RWPE2 (cell line): ENCODE measurements at regions not wholly inside any gene's neighbourhood (a gene's known extent, or its start where the extent isn't known, plus 50 kb on each side); places are given as distances from the start of the nearest gene placed in this dataset.

Source experiments
- ATAC-seq: fragments of 200-7000 bp; cut with Tn5 transposase; 3 replicates; pipeline ENCODE4 v1.9.1; 2021; ENCODE audit warnings: low read depth
- DNase-seq: peaks from one replicate; pipeline ENCODE4 v3.0.0-alpha.2; 2020; ENCODE audit warnings: low spot score
- H3K27ac ChIP-seq: fragments of 450-650 bp; 2 replicates; pipeline ENCODE4 v1.5.1; 2017; ENCODE audit warnings: mild to moderate bottlenecking; ENCODE audit not compliant: poor library complexity, severe bottlenecking
- H3K27me3 ChIP-seq: fragments of 250-450 bp; sonication (Bioruptor Pico); 2 replicates; pipeline ENCODE4 v1.5.1; 2021; ENCODE audit warnings: mild to moderate bottlenecking, moderate library complexity; ENCODE audit not compliant: insufficient read depth, poor library complexity, severe bottlenecking
- H3K36me3 ChIP-seq: fragments of 250-450 bp; sonication (Bioruptor Pico); 2 replicates; pipeline ENCODE4 v1.5.1; 2020; ENCODE audit warnings: low read depth, mild to moderate bottlenecking, moderate library complexity
- H3K4me1 ChIP-seq: fragments of 250-450 bp; sonication (Bioruptor Pico); 2 replicates; pipeline ENCODE4 v1.5.1; 2021; ENCODE audit warnings: mild to moderate bottlenecking, moderate library complexity; ENCODE audit not compliant: insufficient read depth, poor library complexity, severe bottlenecking
- H3K4me3 ChIP-seq: fragments of 250-450 bp; sonication (Bioruptor Pico); 2 replicates; pipeline ENCODE4 v1.5.1; 2021; ENCODE audit warnings: mild to moderate bottlenecking, moderate library complexity; ENCODE audit not compliant: severe bottlenecking
- H3K9me3 ChIP-seq: fragments of 250-450 bp; sonication (Bioruptor Pico); 2 replicates; pipeline ENCODE4 v1.5.1; 2021; ENCODE audit warnings: mild to moderate bottlenecking, moderate library complexity; ENCODE audit not compliant: severe bottlenecking
- TF ChIP-seq, protein P1 (sequence below): fragments of 450-650 bp; IDR thresholded peaks from one replicate; pipeline ENCODE4 v1.5.1; 2017; ENCODE audit warnings: mild to moderate bottlenecking, moderate library complexity; ENCODE audit not compliant: poor library complexity, severe bottlenecking

- no peaks in the 10 kb centered on the region for H3K4me1 ChIP-seq
- TF ChIP-seq, protein P1, sequence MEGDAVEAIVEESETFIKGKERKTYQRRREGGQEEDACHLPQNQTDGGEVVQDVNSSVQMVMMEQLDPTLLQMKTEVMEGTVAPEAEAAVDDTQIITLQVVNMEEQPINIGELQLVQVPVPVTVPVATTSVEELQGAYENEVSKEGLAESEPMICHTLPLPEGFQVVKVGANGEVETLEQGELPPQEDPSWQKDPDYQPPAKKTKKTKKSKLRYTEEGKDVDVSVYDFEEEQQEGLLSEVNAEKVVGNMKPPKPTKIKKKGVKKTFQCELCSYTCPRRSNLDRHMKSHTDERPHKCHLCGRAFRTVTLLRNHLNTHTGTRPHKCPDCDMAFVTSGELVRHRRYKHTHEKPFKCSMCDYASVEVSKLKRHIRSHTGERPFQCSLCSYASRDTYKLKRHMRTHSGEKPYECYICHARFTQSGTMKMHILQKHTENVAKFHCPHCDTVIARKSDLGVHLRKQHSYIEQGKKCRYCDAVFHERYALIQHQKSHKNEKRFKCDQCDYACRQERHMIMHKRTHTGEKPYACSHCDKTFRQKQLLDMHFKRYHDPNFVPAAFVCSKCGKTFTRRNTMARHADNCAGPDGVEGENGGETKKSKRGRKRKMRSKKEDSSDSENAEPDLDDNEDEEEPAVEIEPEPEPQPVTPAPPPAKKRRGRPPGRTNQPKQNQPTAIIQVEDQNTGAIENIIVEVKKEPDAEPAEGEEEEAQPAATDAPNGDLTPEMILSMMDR: no peak
- no peaks in the 10 kb centered on the region for H3K9me3 ChIP-seq
- H3K36me3 ChIP-seq: no peaks in the 10 kb centered on the region
- no peak overlapping the region for H3K4me3 ChIP-seq
- ATAC-seq (no peak), DNase-seq (no peak)
- H3K27me3 ChIP-seq: no peaks in the 10 kb centered on the region
- H3K27ac ChIP-seq: no peak overlapping the region
Measured at GRCh38 chrX:106356580-106356979, 188.5 kb downstream of the PWWP3B start.

DNA sequence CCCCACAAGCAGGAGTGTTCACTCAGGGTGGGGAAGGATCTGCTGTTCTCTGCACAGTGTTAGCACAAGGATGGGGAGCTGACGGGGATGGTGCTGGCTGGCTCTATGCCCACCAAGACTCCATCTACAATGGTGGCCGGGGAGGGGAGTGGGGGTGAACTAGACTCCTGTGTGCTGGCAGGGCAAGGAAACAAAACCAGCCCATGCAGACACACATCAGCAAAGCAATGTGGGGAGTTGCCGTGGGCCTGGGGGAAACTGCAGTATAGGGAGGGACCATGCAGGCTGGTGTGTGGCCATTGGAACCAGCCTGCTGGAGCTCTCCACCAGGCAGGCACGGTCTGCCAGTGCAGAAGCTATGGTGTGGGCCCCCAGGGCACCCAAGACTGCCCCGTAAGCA, 195.1 kb downstream of the PWWP3B start:
- TF ChIP-seq, protein P1: no peak
- Histone ChIP-seq H3K27me3 (no peaks in the 10 kb centered on the region), H3K27ac (no peak overlapping the region), H3K36me3 (no peaks in the 10 kb centered on the region), H3K4me3 (no peak overlapping the region), H3K9me3 (no peaks in the 10 kb centered on the region), H3K4me1 (no peaks in the 10 kb centered on the region)
- ATAC-seq (no peak), DNase-seq (no peak)

DNA sequence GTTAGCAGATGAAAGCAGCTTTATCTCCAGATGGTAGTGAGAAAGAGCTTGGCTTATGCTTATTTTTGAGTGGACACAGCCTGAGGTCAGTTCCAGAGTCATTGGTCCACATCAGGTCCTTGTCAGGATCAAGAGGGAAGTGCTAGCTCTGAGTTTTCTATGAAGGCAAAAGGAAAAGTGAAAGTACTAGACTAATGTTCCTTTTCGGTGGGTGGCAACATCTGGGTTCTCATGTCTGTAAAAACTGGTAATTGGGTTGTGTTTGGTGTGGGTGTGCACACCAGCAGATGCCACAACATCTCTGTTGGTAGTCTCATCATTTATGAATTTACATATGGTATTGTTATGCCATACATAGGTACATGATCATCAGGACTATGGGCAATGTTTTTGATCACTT, 210.5 kb downstream of the PWWP3B start:
- Histone ChIP-seq H3K27me3 (no peaks in the 10 kb centered on the region), H3K4me3 (no peak overlapping the region), H3K36me3 (no peaks in the 10 kb centered on the region), H3K4me1 (no peaks in the 10 kb centered on the region), H3K27ac (no peak overlapping the region), H3K9me3 (no peaks in the 10 kb centered on the region)
- DNase-seq: no peak
- no peak for ATAC-seq
- TF ChIP-seq, protein P1: no peak

- Histone ChIP-seq H3K27me3 (no peaks in the 10 kb centered on the region), H3K36me3 (no peaks in the 10 kb centered on the region), H3K4me3 (no peak overlapping the region), H3K4me1 (no peaks in the 10 kb centered on the region), H3K9me3 (no peaks in the 10 kb centered on the region), H3K27ac (no peak overlapping the region)
- TF ChIP-seq, protein P1: no peak
- DNase-seq (no peak), ATAC-seq (no peak)
Measured at GRCh38 chrX:106391284-106391911, 220.4 kb upstream of the RADX start.

GRCh38 chrX:106392346-106392745, 219.4 kb upstream of the RADX start:
- Histone ChIP-seq H3K4me1 (no peaks in the 10 kb centered on the region), H3K27me3 (no peaks in the 10 kb centered on the region), H3K4me3 (no peak overlapping the region), H3K27ac (no peak overlapping the region), H3K9me3 (no peaks in the 10 kb centered on the region), H3K36me3 (no peaks in the 10 kb centered on the region)
- no peak for DNase-seq
- TF ChIP-seq, protein P1: no peak
- no peak for ATAC-seq
